Glomerular endothelial cell (primary cell): ENCODE measurements at regions not wholly inside any gene's neighbourhood (a gene's known extent, or its start where the extent isn't known, plus 50 kb on each side); places are given as distances from the start of the nearest gene placed in this dataset.

Source experiments
- DNase-seq: peaks from one replicate; pipeline ENCODE4 v3.0.0-alpha.2; 2011; ENCODE audit warnings: low read depth, low spot score; ENCODE audit errors: extremely low read depth

DNA sequence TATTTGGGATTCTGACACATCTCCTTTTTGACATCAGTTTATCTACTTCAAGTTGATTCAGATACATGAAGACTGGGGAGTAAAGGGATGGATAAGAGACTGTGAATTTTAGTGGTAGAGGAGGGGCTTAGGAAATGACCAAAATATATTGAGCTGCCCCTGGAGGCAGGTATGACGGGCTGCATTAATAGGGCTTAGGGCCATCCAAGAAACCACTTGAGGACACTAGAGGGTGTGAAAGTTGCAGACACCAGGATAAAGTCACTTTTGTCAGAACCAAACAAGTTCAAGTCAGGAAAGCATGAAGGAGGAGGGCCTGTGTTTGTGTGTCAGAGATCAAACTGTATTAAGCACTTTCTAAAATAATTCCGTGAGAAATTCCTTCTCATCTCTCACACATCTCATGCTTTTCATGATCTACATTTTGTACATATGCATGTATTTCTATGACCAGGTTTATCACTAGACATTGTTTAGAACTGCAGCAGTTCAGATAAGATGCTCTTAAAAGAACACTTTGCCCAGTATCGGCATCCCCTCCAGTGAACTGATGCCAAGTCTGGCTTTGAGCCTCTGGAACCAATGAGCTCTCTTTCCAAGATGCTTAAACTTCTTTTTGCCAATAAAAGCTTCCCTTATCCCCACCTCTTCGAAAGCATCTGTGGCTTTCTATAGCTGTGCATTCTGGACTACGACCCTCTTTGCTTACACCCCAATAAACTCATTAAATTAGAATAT lies 136.9 kb downstream of the SLC38A1 start:
- no peak for DNase-seq

DNA sequence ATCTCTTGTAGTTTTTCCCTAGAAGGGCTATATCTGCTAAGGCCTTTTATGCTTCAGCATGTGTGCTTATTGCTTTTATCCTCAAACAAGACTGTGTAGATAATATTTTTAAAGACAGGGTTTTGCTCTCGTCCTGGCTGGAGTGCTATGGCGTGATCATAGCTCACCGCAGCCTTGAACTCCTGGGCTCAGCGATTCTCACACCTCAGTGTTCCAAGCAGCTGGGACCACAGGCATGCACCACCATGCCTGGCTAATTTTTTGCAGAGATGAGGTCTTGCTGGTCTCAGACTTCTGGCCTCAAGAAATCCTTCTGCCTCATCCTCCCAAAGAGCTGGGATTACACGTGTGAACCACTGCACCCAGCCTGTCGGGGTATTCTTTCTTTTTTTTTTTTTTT lies 137.3 kb upstream of the SCAF11 start:
- DNase-seq, result no peak

DNA sequence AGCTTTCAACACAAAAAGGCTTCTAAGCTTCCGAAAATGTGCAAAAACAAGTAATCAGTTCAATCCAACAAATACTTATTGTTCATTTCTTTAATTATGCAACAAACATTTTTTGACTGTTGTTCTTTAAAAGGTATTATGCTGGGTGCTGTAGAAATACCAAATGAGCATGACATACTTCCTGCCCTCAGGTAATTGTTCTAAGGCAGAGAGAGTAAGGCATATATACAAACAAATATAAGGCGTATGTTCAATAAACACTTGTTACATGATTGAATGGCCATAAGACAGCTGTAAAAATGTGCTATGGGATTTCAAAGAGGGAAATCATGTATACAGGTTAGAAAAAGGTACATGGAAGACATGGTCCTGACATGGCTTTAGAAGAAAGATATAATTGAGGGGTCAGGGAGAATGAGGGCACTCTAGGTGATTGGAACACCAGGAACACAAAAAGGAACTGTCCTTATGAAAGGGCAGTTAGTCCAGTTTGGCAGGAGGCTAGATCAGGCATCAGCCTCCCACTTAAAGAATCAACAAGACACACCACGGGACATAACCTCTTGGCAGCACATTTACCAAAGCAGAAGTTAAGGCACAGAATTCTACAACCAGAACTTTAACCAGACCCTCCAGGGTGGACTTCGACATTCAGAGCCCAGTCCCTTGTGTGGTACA lies 135.8 kb upstream of the SCAF11 start:
- no peak for DNase-seq

DNA sequence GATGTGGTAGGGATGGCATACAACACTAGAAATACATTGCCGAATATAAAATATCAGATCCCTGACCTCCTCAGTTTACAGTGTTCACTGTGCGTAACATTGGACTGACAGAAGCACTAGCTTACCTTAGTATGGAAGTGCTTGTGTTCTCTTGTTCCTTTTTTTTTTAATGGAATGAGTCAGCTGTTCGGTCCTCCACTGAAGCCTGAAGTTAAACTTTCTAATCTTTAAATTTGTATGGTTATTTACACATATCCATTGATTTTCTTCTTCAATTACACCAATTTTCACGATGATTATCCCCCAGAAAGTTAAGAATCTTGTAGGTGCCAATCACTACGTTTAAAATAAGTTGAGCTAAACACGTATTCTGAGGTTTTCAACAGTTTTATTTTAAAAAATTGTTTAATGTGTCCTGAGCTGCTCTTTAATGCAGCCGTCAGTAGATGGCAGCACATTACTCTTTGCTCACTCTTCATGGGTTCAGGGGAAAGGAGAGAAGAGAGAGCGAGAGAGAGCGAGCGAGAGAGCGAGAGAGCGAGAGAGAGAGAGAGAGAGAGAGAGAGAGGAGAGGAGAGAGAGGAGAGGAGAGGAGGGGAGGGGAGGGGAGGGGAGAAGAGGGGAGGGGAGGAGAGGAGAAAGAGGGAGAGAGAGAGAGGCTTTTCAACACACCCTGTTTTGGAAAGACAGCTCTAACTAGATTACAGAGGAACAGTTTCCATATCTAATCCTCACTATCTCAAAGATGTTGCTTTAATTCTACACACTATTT lies 134.7 kb upstream of the SCAF11 start:
- peak; percentile 37 for DNase-seq

DNA sequence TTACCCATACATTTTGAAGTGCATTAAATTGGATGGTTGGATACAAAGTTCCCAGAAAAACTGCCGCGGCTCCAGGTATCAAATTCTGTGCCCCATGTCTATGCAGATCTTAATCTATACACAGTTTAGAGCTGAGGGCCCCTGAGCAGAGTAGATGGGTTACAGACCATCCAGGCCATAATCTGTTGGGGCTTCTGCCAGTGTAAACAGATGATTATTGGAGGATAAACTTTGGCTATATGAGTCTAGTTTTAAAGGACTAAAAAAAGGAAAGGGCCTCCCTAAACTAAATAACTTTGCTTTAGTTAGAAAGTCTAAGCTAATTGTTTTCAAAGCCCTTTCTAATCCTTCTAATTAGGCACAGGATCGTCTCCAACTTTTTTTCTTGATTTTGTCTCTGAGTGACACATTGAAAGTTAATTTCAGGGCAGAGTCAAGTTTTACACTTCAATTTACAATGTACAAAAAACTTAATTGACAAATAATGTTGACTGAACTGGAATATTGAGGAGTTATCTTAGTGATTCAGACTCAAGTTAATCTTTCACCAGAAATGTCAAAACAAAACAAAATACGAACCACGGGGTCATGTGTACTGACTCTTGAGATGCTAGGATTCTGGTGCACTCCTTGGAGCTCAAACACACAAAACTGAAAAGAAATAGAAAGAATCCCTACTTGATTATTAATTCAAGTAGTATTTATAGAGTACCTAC lies 133.9 kb upstream of the SCAF11 start:
- DNase-seq, result no peak

DNA sequence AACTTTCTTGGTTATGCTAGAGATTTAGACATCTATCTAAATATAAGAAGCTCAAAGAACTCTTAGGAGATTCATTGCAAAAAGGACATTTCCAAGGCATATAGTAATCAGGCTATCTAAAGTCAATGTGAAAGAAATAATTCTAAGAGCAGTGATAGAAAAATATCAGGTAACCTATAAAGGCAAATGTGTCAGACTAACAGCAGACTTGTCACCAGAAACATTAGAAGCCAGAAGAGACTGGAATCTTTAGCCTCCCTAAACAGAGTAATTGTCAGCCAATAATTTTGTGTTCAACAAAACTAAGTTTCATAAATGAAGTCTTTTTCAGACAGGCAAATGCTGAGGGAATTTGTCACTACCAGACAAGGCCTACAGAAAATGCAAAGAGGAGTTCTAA lies 122.0 kb upstream of the SCAF11 start:
- no peak for DNase-seq

DNA sequence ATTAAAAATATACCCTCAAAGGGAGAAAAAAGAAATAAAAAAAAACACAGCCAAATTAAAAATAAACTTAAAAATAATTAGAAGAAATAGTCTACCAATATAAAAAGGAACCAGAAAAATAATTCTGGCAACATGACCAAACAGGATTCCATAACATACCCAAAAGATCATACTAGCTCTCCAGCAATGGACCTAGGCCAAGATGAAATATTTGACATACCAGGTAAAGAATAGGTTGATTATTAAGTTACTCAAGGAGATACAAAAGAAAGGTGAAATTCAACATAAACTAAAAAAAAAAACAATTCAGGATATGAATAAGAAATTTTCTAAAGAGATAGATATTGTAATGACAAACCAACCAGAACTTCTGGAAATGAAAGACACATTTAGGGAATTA lies 121.3 kb upstream of the SCAF11 start:
- DNase-seq, result no peak

DNA sequence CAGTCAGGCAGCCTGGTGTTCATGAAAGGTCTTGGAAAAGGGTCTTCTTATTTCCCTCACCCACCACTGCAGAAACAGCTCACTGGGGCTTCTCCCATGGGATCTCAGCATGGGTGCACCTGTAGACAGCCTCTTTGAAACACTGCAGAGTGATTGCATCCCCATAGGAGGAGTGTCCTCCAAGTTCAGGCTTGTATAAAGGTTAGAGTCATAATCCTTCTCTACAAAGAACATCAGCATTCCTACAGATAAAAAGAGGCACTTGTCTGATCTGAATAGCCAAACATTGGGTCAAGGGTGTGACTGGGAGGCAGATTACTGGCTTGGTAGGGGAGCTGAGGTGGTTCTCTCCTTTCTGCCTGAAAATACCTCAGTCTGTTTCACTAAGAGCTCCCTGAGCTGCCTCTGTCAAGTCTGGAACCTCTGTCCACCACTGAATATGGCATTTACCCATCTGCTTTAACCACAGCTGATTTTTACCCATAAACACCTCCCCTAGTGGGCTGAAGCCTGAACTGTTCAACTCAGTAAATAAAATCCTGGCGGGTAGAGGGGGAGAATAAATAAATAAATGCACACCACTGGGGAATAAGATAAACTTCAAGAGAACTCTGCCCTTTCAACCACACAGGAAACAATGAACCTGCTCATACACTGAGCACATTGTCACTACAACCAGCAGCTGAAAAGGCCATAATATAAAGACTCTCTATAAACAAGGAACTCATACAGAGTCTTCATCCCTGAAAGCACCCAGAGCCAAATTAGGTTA lies 120.7 kb upstream of the SCAF11 start:
- DNase-seq, result no peak

DNA sequence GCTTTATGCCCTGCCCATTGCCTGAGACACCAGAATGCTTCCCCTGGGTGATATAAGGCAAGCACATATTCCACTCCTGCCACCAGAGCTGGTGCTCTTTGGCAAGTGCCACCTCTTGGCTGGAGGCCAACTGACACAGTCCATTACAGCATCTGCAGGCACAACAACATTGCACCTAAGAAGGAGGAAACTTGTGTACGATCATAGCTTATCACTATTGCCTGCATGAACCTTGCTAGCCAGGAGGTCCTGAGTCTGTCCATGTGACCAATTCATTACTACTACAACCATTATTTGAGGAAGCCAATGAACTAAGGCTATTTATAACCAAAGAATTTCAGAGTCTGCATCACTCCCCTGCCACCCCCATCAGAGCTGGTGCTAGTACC lies 119.8 kb upstream of the SCAF11 start:
- no peak for DNase-seq

DNA sequence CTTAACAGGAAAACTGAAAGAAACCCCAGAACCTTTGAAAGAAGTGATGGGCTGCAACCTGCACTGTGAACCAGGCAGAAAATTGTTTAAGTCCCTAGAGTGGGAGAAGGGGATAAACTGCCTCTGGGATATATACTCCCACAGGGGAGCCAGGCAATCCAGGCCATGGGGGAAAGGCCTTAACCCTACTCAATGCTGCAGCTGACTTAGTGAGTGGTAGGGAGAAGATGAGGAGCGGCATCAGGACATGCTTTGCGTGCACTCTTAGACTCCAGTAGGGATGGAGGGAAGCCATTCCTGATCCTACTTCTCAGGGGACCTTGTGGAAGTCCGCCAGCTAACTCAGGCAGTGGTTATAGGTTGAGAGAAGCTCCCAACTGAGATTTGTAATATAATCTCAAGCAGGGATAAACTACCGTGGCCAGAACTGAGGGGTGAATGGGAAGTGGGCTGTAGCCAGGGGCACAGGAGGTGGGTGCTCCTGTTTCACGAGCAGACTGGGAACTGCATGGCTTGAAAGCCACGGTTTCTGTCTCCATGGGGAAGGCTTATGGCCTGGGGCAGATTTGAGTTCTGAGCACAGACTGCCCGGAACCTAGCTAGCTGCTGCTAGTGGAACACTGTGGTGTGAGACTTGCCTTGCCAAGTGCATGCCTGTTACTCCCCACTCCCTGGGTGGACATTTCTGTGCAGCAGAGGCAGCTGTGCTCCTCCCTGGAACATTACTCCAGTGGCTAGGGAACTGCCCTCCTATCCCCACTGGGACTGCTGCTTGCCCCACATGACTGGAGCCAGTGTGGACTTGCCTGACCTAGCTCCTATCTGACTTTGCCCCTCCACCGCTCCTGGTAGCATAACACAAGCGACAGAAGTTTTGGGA lies 119.2 kb upstream of the SCAF11 start:
- no peak for DNase-seq

DNA sequence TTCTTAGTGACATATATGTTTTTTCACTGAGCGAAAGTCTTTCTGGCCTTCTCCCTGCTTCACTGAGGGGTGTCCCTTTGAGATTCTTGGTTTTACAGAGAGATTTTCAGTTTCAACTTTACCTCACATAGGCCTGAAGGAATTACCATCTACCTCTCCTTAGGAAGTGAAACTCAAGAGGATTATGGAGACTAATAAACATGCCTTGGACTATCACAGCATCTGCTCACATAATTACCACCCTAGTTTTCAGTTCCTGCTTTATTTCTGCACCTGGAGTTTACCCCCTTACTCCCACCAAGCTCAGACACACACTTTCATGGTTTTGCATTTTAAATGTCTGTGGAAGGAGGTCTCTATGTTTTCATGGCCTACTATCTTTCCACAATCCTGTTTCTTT lies 118.3 kb upstream of the SCAF11 start:
- DNase-seq, result no peak

DNA sequence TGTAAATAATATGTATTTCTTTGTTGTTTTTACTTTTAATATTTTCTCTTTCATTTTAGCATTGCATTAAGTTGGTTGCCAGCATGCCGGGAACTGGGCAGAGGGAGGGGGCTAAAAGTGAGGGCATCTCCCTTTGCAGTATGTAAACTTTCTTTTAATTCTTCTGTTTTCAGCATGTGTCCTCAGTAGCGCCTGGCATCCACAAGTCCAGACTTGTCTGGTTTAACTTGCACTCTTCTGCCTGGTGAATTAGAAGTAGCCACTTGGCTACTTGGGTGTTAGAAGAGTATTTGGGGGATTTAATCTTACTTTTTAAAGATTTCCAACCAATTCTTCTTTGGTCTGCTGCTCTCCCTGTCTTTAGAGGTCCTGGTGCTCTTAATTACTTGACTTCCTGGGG lies 117.2 kb upstream of the SCAF11 start:
- no peak for DNase-seq

DNA sequence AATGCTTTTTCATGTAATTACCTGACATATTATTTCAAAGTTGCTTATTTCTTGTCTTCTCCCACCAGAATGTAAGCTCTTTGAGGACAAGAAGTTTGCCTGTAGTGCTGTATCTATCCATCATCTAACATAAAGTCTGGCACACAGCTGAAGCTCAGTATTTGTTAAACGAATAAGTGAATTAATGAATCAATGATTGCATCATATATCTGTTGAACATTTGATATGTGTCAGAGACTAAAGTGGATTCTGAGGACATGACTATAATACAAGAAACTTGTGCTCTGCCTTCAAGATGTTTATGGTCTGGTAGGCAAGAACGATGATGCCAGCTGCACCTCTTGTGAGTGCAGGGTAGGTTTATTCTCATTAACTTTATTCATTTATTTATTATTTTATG lies 115.4 kb upstream of the SCAF11 start:
- DNase-seq, result no peak

DNA sequence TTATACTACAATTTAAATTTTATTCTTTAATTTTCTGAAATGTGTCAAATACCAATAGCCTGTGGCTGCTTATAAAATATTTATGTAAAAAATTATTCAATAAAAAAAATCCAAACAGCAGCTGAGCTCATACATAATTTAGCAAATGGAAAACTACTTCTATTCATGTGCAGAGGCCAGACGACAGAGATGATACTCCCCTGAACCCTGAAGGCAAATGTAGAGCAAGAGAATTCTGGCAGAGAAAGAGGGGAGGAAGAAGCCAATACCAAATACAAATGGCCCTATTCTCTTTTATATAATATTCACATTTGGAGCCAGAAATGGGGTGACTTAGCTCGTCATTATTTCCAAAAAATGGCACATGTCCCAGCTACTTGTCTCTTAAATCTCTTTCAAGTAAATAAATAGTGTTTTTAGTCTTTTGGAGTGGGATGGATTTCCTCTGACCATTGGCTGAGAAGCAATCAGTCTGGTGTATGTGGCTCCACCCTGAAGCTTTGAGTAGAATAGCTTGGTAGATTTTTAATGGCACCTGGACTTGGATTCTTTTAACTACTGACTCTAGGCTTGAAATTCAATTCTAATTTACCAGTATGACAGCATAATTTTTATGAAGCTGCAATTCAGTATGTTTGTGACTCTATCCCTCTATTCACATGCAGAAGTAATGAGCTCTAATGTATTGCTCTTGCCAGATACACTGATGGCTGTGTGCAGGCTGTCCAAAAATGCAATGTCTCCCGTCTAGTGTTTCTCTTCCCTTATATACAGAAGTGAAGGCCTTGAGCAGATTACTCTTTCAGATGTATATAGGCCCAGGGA lies 113.4 kb upstream of the SCAF11 start:
- no peak for DNase-seq

DNA sequence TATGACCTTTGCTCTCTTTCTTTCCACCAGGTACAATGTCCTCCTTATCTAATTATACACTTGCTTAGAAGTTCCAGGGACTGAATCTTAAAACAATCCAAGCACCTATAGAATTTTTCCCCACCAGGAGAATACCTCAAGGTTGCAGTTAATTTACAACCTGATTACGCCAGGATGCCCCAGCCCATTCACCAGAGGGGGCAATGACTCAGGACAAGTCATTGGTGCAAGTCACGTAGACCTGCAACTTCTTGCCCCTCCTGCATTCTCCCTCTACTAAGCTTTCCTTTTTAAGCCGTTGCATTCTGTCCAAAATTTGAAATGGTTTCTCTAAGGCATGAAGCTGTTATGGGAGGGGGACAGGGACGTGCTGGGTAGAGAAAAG lies 111.1 kb upstream of the SCAF11 start:
- DNase-seq, result no peak

DNA sequence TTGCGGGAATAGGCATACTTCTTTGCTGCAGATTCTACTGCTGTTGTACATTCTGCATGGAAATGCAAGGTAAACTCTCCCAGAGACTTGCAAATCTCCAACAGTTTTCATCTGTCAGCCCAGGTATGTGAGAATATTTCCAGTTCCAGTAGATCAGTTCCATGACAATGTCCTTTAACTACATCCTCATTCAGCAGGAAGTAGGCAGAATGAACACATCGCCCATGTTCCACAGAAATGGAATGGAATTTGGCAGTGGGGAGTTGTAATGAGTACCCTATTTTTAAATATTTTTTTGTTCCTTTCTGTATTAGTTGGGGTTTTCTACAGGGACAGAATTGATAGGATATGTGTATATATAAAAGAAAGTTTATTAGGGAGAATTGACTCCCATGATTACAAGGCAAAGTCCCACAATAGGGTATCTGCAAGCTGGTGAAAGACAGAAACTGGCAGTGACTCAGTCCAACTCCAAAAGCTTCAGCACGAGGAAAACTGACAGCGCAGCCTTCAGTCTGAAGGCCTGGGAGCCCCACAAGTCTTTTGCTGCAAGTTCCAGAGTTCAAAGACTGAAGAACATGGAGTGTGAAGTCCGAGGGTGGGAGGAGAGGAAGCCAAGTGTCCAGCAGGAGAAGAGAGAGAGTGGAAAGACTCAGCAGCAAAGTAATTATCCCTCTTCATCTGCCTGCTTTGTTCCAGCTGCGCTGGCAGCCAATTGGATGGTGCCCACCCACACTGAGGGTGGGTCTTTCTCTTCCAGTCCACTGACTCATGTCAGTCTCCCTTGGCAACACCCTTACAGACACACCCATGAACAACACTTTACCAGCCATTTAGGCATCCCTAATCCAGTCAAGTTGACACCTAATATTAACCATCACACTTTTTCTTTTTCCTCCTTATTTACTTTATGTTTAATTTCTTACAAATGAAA lies 110.4 kb upstream of the SCAF11 start:
- no peak for DNase-seq

DNA sequence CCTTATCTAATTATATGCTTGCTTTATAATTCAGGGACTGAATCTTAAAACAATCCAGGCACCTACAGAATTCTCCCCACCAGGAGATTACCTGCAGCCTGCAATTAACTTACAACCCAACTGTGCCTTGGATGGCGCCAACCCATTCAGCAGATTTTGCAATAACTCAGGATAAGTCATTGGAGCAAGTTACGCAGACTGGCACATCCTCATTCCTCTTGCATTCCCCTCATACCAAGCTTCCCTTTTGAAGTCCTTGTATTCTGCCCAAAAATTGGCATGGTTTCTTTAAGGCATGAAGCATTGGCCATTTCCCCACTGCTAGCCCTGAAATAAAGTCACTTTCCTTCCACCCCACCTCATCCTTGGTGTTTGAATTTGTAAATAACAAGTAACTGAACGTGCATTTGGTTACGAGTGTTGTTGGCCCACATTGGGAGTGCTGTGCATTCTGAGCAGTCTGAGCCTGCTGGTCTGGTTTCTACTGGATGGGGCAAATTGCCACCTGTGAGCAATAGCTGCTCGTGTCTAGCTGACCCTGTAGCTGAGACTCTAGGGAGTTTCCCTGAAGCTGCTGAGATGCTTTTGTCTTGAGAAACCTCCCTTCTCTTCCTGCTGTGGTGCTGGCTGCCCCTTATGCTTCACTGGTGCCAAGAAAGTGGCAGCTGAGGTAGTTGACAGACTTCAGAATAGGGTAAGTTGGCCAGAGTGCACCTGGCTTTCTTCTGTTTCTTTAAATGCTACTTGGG lies 99.2 kb upstream of the SCAF11 start:
- DNase-seq, result no peak
